ENCODE measurements at regions not wholly inside any gene's neighbourhood (a gene's known extent, or its start where the extent isn't known, plus 50 kb on each side); places are given as distances from the start of the nearest gene placed in this dataset.

DNA sequence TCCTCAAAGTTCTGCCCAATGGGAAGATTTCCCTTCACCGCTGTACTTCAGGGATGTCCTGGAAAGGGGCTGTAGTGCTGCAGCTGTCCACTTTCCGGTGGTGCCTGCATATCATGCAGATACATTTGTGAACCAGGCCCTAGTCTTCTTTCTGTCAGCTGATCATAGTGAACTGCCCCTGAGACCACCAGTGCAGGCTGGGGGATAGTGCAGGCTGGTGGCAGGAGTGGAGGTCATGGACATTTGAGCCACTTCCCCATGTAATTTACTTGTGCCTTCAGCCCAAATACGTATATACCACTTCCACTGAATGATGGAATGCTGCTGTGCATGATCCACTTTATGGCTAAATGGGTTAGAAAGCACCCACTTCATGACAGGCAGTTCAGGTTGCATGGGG is 120.0 kb downstream of the ZNF280B start:
- TF ChIP-seq, protein P1, sequence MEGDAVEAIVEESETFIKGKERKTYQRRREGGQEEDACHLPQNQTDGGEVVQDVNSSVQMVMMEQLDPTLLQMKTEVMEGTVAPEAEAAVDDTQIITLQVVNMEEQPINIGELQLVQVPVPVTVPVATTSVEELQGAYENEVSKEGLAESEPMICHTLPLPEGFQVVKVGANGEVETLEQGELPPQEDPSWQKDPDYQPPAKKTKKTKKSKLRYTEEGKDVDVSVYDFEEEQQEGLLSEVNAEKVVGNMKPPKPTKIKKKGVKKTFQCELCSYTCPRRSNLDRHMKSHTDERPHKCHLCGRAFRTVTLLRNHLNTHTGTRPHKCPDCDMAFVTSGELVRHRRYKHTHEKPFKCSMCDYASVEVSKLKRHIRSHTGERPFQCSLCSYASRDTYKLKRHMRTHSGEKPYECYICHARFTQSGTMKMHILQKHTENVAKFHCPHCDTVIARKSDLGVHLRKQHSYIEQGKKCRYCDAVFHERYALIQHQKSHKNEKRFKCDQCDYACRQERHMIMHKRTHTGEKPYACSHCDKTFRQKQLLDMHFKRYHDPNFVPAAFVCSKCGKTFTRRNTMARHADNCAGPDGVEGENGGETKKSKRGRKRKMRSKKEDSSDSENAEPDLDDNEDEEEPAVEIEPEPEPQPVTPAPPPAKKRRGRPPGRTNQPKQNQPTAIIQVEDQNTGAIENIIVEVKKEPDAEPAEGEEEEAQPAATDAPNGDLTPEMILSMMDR (IDR thresholded peaks at IDR 0.05), result no peak
- TF ChIP-seq POLR2A (IDR thresholded peaks at IDR 0.05), result no peak

Data from uterus (tissue), 2 donors.